Ascending aorta (tissue), 2 donors: ENCODE measurements at regions not wholly inside any gene's neighbourhood (a gene's known extent, or its start where the extent isn't known, plus 50 kb on each side); places are given as distances from the start of the nearest gene placed in this dataset.

Experiments
- DNase-seq, 2 donors: peaks; one replicate each; pipeline ENCODE4 v3.0.0-alpha.2; 2019; ENCODE audit warnings: low spot score in 2 of 2
- H3K27ac ChIP-seq, 2 donors: fragments of 200-600 bp; sonication (generic); one replicate each; pipeline ENCODE4 v1.5.1; 2016 to 2017; ENCODE audit warnings: mild to moderate bottlenecking in 1 of 2
- H3K27me3 ChIP-seq: fragments of 200-600 bp; sonication (generic); one replicate; pipeline ENCODE4 v1.5.1; 2017
- H3K36me3 ChIP-seq, 2 donors: fragments of 200-600 bp; sonication (generic); one replicate each; pipeline ENCODE4 v1.5.1; 2016
- H3K4me1 ChIP-seq, 2 donors: fragments of 200-600 bp; sonication (generic); one replicate each; pipeline ENCODE4 v1.5.1; 2016 to 2017; ENCODE audit warnings: mild to moderate bottlenecking in 1 of 2
- H3K4me3 ChIP-seq, 2 donors: fragments of 200-600 bp; sonication (generic); one replicate each; pipeline ENCODE4 v1.5.1; 2016 to 2017; ENCODE audit warnings: mild to moderate bottlenecking in 1 of 2
- H3K9me3 ChIP-seq, 2 donors: fragments of 200-600 bp; sonication (generic); one replicate each; pipeline ENCODE4 v1.5.1; 2016
- CTCF ChIP-seq, 3 experiments: fragments of 200-600 bp in 2 of 3; fragments of 450-650 bp in 1 of 3; sonication (generic) in 2 of 3; IDR thresholded peaks; one replicate each; pipeline ENCODE4 v1.5.1; 2016 to 2019; ENCODE audit warnings: antibody characterized with exemption in 3 of 3, mild to moderate bottlenecking in 1 of 3, moderate library complexity in 1 of 3
- intact Hi-C: fragments of 100-400 bp; cut with DNase I; formaldehyde crosslinking; loops from one replicate; pipeline ENCODE4 v1.15.1; 2023

- DNase-seq: no peak
- H3K27ac ChIP-seq: no peak overlapping the region
- no peaks in the 10 kb centered on the region for H3K27me3 ChIP-seq
- no peaks in the 10 kb centered on the region for H3K36me3 ChIP-seq
- peaks cover 0 to 6% of the 10 kb centered on the region in 2 donors for H3K4me1 ChIP-seq
- no peaks in the 10 kb centered on the region for H3K9me3 ChIP-seq
- intact Hi-C loops: loop anchor here (10.0 kb wide), 1 partner anchor 98 kb away; no protein-coding TSS in a partner anchor
- no peak for TF ChIP-seq CTCF (IDR thresholded peaks at IDR 0.05)
- no peak overlapping the region for H3K4me3 ChIP-seq
Observed at GRCh38 chr15:70276401-70276800, 178.7 kb upstream of the TLE3 start.

GRCh38 chr15:70275461-70276138 is 177.9 kb upstream of the TLE3 start:
- no peak for DNase-seq
- Histone ChIP-seq H3K36me3 (no peaks in the 10 kb centered on the region), H3K9me3 (no peaks in the 10 kb centered on the region), H3K4me3 (no peak overlapping the region), H3K27ac (no peak overlapping the region), H3K4me1 (peaks cover 6 to 13% of the 10 kb centered on the region in 2 donors), H3K27me3 (no peaks in the 10 kb centered on the region)
- no peak for TF ChIP-seq CTCF (IDR thresholded peaks at IDR 0.05)
- intact Hi-C loops: loop anchor here (10.0 kb wide), 1 partner anchor 99 kb away; no protein-coding TSS in a partner anchor

GRCh38 chr15:70274908-70275307 is 177.2 kb upstream of the TLE3 start:
- peaks cover 7 to 20% of the 10 kb centered on the region in 2 donors for H3K4me1 ChIP-seq
- H3K27ac ChIP-seq: no peak overlapping the region
- H3K9me3 ChIP-seq: no peaks in the 10 kb centered on the region
- no peak for DNase-seq
- TF ChIP-seq CTCF (IDR thresholded peaks at IDR 0.05): no peak
- no peaks in the 10 kb centered on the region for H3K27me3 ChIP-seq
- intact Hi-C loops: loop anchor here (5.0 to 10.0 kb wide), 3 partner anchors 100 to 178 kb away; partner anchors contain the start of gene TLE3
- H3K4me3 ChIP-seq: no peak overlapping the region
- H3K36me3 ChIP-seq: no peaks in the 10 kb centered on the region

- no peaks in the 10 kb centered on the region for H3K9me3 ChIP-seq
- no peaks in the 10 kb centered on the region for H3K27me3 ChIP-seq
- peaks cover 7 to 24% of the 10 kb centered on the region in 2 donors for H3K4me1 ChIP-seq
- intact Hi-C loops: loop anchor here (5.0 to 10.0 kb wide), 3 partner anchors 100 to 177 kb away; partner anchors contain the start of gene TLE3
- H3K27ac ChIP-seq: no peak overlapping the region
- H3K4me3 ChIP-seq: no peak overlapping the region
- no peak for TF ChIP-seq CTCF (IDR thresholded peaks at IDR 0.05)
- H3K36me3 ChIP-seq: no peaks in the 10 kb centered on the region
- DNase-seq: no peak
Observed at GRCh38 chr15:70274255-70274880, 176.7 kb upstream of the TLE3 start.

- TF ChIP-seq CTCF (IDR thresholded peaks at IDR 0.05): no peak
Observed at GRCh38 chr15:70273808-70274207, 176.1 kb upstream of the TLE3 start.

More at GRCh38 chr15:70273808-70274207, 176.1 kb upstream of the TLE3 start:
- Histone ChIP-seq H3K9me3 (no peaks in the 10 kb centered on the region), H3K4me3 (no peak overlapping the region), H3K36me3 (no peaks in the 10 kb centered on the region), H3K27me3 (no peaks in the 10 kb centered on the region), H3K4me1 (peaks cover 7 to 24% of the 10 kb centered on the region in 2 donors), H3K27ac (no peak overlapping the region)
- no peak for DNase-seq
- intact Hi-C loops: loop anchor here (5.0 to 10.0 kb wide), 3 partner anchors 101 to 177 kb away; partner anchors contain the start of gene TLE3
